ENCODE measurements at regions not wholly inside any gene's neighbourhood (a gene's known extent, or its start where the extent isn't known, plus 50 kb on each side); places are given as distances from the start of the nearest gene placed in this dataset.

DNA sequence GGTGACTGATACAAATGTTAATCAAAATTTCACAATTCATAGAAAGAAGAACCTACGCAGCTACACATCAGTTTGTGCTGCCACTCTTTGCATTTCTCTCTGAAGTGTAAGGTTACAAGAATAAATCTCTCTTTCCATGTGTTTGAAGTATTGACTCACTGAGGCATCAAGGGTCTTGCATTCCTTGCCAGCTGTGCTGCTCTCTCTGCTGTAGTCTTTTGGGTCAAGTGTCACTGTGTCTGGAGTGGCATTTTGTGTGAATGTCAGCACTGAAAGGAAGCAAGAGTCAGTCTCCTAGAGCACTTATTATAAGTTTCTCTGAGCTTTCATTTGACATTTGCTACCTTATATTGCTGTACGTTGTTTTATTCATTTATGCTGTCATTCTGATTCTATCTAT is 1696.1 kb upstream of the LRRTM1 start:
- no peak for DNase-seq

DNA sequence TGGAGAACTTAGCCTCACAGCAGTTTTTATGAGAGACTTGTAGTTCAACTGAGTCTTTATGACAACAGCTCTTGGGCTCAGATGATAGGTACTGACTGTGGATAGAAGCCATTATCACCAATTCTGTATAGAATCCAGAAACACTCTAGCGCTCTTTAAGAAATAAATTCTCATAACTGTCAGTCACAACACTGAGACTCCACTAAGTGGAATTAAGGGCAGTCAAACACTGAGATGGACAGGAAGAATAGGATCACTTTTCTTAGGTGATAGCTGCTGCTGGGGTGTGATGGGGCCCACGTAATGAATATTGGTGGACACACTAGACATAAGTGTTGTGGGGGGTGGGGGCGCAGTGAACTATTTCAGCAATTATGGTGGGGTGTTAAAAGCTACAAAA is 1691.8 kb upstream of the LRRTM1 start:
- DNase-seq = no peak

GRCh38 chr2:81991282-81991681 is 1686.7 kb upstream of the LRRTM1 start:
- DNase-seq = no peak

DNA sequence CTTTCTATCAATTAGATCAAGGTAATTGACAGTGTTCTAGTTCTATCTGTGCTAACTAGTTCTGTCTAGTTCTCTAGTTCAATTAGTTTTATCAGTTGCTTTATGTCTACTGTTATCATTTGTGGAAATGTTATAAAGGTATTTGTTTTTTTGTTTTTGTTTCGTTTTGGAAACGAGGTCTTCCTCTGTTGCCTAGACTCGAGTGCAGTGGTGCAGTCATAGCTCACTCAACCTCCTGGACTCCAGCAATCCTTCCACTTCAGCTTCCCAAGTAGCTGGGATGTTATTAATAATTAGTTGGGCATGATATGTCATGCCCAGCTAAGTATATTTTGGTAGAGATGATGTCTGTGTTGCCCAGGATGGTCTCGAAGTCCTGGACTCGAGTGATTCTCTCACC is 1682.8 kb upstream of the LRRTM1 start:
- DNase-seq = no peak

- DNase-seq = no peak
These were observed 1680.6 kb upstream of the LRRTM1 start for GRCh38 chr2:81984969-81985637.

GRCh38 chr2:81981585-81981984 is 1677.0 kb upstream of the LRRTM1 start:
- no peak for DNase-seq

DNA sequence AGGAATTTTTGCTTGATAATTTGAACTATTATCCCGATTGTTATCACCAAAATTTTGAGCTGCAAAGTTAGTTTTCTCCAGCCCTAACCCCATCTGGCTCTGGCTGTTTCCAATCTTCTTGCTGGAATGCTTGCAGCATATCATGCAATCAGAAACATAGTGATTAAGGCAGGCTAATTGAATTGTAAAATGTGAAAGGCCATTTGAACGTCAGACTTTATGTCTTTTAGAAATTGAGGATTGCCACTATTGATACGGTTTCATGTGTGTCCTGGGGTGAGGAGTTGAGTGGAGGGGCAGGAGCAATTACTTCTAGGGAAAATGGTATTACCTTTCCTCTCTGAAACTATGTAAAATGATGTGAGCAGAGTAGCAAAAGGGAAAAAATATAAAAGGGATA is 1674.5 kb upstream of the LRRTM1 start:
- no peak for DNase-seq

DNA sequence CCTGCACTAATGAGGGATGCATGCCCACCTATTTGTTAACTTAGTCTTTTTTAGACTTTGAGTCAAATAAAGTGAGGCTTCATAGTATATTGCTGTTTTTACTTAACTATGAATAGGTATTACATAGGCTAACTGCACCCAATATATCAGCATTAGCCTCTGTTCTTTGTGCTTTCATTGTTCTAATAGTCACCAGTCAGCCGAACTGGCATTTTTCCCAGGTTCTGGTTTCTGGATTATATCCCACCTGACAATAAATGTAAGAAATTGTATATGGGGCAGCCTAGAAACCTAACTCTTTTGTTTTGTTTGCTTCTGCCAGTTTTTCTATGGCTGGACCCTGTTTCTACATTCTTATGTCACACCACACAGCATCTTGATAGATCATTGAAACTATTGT is 1672.4 kb upstream of the LRRTM1 start:
- DNase-seq = no peak

- DNase-seq = no peak
These were observed 1669.7 kb upstream of the LRRTM1 start for GRCh38 chr2:81974216-81974615.

GRCh38 chr2:81942876-81943275 is 1638.3 kb upstream of the LRRTM1 start:
- DNase-seq = no peak

- peak; percentile 40 for DNase-seq
These were observed 1637.7 kb upstream of the LRRTM1 start for GRCh38 chr2:81942136-81942680.

DNA sequence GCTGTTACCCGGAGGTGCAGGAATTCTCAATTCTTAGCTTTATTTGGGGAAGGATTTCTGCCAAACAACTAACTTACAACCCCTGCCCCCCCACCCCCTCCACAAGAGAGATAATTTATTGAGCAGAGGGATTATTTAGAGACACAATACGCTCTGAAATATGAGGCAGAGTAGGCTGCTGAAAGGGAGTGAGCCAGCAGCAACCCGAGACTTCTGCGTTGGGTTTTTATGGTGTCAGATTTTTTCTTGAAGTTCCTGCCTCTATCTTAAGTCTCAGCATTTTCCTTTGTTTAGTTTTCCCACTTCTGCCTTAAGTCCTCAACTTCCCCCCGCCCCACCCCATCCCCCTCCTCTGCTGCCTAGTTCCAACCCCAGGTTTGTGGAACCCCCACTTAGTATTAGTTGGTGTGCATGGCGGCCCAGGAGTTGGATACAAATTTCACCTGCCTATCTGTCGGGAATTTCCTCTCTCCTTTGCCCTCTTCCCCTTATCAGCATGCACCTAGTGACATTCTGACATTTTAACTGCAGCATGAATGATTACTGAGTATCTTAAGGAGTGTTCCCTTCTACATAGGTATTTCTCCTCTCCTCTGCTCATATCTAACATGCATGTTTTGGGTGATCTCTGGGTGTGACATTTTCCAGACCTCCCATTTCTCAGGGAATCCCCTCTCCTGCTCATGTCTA is 1635.9 kb upstream of the LRRTM1 start:
- DNase-seq = no peak

GRCh38 chr2:81937944-81938343 is 1633.4 kb upstream of the LRRTM1 start:
- DNase-seq = no peak

DNA sequence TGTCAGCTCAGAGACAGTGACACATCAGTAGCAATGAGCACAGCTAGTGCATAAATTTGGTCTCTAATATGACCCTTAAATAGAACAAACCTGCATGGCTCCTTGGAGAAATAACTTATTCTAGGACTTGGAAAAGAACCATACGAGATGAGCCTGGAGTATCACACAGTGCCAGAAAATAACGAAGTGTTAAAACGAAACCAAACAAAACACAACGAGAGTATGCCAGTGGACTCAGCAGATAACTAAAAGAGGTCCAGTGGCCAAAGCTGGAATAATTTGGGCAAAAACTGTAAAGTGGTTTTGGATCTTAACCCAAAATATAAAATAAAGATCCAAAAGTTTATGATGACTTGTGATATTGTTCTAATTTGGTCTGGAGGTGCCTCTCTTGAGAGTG is 1599.0 kb upstream of the LRRTM1 start:
- DNase-seq = no peak

DNA sequence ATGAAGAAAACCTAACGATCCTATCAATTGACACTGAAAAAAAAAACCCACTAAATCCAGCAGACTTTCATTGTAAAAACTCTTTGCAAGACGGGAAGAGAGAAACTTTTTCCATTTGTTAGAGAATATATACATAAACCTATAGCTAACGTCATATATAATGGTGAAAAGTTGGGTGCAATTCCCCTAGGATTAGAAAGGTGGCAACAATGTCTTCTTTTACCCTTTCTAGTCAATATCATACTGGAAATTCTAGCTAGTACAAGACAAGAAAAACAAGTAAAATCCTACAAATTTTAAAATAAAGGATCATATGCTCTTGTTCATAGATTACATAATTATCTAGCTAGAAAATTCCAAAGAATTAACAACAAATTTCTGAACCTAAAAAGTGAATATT is 1596.5 kb upstream of the LRRTM1 start:
- no peak for DNase-seq

DNA sequence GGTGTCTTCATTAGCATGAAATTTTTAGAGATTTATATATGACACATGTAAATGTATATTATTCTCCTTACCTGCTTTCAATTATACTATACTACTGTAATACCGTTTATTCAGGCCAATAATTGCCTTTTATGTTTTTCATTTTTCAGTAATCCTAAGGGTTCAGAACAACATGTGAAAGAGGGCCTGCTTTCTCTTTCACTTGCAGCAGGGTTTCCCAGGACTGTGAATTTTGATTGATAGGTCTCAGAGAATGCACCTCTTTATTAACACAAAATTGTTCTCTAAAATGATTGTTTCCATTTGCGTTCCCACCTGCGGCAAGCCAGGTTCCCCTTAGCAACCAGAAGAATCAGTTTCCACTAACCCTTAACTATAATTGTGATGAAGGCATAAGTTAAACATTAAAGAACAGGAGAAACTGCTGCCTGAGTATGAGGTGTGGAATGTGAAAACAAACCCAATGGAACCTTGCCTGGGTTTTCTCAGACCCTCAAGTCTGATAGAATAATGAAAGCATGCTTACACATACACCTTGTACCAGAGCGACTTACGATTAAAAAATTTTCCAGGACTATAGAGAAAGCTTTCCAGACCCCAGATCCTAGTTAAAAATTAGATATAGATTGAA is 1591.2 kb upstream of the LRRTM1 start:
- DNase-seq = no peak

DNA sequence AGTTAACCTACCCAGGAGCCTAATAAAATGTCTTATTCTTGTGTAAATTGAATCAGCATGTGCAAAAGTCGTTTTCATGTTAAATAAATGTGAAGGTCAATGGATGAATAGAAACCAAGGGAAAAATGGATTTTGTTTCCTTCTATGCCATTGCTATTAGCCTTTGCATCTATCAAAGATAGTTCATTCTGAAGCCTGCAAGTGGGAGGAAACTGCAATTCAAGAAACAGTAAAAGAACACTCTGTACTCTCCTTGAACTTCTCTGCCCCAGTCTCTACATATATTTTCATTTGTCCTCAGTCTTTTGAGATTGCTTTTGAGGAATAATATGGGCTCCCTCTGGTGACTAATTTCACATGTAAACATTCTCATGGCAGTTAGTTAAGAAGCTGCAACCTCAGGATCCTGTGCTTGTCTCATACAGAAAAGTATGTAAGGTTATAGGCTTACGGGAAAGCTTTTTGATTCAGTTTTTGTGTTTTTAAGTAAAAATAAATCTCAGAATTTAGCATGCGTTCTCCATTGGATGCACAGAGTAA is 1590.0 kb upstream of the LRRTM1 start:
- DNase-seq = peak; percentile 1

GRCh38 chr2:81876624-81877023 is 1572.1 kb upstream of the LRRTM1 start:
- no peak for DNase-seq

DNA sequence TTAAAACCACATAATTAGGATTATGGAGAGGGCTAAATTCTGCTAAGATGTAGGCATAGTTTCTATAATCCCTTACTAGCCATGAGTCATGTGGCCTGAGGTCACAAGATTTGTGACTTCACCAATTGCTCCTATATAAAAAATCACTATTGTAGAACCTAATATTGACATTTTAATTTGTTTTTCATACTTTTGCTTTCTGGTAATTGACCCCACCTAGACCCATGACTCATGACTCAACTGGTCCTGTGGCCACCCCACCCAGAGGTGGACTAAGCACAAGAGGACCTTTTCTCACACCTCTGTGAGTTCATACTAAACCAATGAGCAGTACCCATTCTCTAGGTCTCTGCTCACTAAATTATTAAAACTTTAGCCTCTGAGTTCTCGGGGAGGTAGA is 1567.5 kb upstream of the LRRTM1 start:
- DNase-seq = no peak

GRCh38 chr2:81870119-81870518 is 1565.6 kb upstream of the LRRTM1 start:
- no peak for DNase-seq

DNA sequence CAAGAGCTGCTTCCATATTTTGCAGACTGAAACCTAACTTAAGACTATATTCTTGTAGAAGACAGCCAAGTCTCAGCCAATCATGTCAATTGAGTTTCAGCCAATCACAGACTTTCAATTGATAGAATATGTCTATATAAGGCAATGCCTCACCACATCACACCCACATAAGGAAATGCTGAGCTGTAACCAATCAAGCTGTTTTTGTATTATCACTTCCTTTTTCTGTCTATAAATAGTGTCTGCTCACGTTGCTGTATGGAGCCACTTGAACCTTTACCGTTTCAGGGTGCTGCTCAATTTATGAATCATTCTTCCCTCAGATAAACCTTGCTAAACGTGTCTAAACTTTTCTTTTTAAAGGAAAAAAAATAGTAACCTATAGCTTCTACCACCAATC is 1554.4 kb upstream of the LRRTM1 start:
- no peak for DNase-seq

DNA sequence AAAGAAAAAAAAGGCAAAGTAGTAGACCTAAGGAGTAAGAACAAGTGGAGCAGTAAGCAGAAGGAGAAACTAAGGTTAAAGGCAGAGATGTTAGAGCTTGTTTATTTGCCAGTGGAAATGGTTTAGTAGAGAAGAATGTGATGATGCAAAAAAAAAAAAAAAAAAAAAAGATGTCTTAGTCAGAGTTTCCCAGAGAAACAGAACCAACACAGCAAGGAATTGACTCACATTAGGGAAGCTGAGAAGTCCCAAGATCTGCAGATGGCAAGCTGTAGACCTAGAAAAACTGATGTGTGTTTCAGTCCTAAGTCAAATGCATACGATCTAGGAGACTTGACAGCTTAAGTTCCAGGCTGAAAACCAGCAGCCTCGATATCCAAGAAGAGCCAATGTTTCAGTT is 1548.8 kb upstream of the LRRTM1 start:
- no peak for DNase-seq

- DNase-seq = no peak
These were observed 1548.1 kb upstream of the LRRTM1 start for GRCh38 chr2:81852651-81853050.

DNA sequence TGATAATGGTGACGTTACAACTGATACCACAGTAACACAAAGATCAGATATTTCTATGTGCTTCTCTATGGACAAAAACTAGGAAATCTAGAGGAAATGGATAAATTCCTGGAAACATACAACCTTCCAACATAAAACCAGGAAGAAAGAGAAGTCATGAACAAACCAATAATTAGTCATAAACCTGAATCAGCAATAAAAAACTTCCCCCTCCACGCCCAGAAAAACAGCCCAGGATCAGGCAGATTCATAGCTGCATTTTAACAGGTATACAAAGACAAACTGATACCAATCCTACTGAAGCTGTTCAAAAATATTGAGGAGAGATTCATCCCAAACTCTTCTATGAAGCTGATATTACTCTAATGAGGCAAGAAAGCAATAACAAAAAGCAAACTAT is 1535.2 kb upstream of the LRRTM1 start:
- no peak for DNase-seq

All from hindlimb muscle (tissue), 1 donor.